ENCODE measurements at regions not wholly inside any gene's neighbourhood (a gene's known extent, or its start where the extent isn't known, plus 50 kb on each side); places are given as distances from the start of the nearest gene placed in this dataset.
"Not testable (repeated sequence)": the region's sequence is repeated elsewhere in the genome, so short reads cannot be mapped to it uniquely, and the experiment has no call there.

- H3K9me3 Mint-ChIP-seq = peaks cover 0 to 6% (median 2%) of the 10 kb centered on the region in 7 donors
Observed at GRCh38 chr11:97772705-97773104, 1248.0 kb upstream of the CNTN5 start.

GRCh38 chr11:97784388-97784787 lies 1236.4 kb upstream of the CNTN5 start:
- H3K27me3 ChIP-seq (ENCODE audit: control insufficient read depth in 2 of 2, insufficient read depth in 2 of 2, low read length in 2 of 2); H3K4me3 ChIP-seq (replicated peaks in 1 of 3; ENCODE audit: low read depth in 2 of 3, low read length in 3 of 3); H2AFZ ChIP-seq (ENCODE audit: insufficient read depth, low read depth, low read length, poor library complexity, severe bottlenecking); H3K79me2 ChIP-seq (ENCODE audit: insufficient read depth, low read length); H3K27ac Mint-ChIP-seq; DNase-seq; H3K4me1 Mint-ChIP-seq; H3K27me3 Mint-ChIP-seq (ENCODE audit: low read depth in 3 of 3); H3K36me3 ChIP-seq (replicated peaks in 1 of 2; ENCODE audit: control insufficient read depth in 1 of 2, insufficient read depth in 2 of 2, low read length in 2 of 2); H3K27ac ChIP-seq (ENCODE audit: low read depth in 1 of 2, low read length in 2 of 2); H3K36me3 Mint-ChIP-seq; H3K4me2 ChIP-seq (replicated peaks; ENCODE audit: extremely low read depth, low read length, poor library complexity, severe bottlenecking); H4K20me1 ChIP-seq (ENCODE audit: insufficient read depth, low read length); intact Hi-C loops (cut with micrococcal nuclease); H3K9ac ChIP-seq (ENCODE audit: insufficient read depth, low read length, poor library complexity, severe bottlenecking); H3K4me1 ChIP-seq (ENCODE audit: control insufficient read depth in 1 of 2, insufficient read depth in 2 of 2, low read length in 2 of 2); H3K4me3 Mint-ChIP-seq: not testable (repeated sequence)
- 100% methylated on average over 1 of the region's 4 CpGs for WGBS (ENCODE audit: insufficient coverage)
- peaks cover 8 to 29% (median 22%) of the 10 kb centered on the region in 7 donors for H3K9me3 Mint-ChIP-seq
- peaks cover 18 to 21% of the 10 kb centered on the region in 2 donors for H3K9me3 ChIP-seq (replicated peaks in 1 of 2; ENCODE audit: control insufficient read depth in 1 of 2, insufficient read depth in 1 of 2, low read length in 2 of 2)

More at GRCh38 chr11:97772705-97773104, 1248.0 kb upstream of the CNTN5 start:
- Histone ChIP-seq H3K4me2 (replicated peaks; ENCODE audit: extremely low read depth, low read length, poor library complexity, severe bottlenecking) (no peak overlapping the region), H3K27ac (ENCODE audit: low read depth in 1 of 2, low read length in 2 of 2) (no peak overlapping the region), H3K27me3 (ENCODE audit: control insufficient read depth in 2 of 2, insufficient read depth in 2 of 2, low read length in 2 of 2) (no peaks in the 10 kb centered on the region), H3K79me2 (ENCODE audit: insufficient read depth, low read length) (no peaks in the 10 kb centered on the region), H3K36me3 (replicated peaks in 1 of 2; ENCODE audit: control insufficient read depth in 1 of 2, insufficient read depth in 2 of 2, low read length in 2 of 2) (no peaks in the 10 kb centered on the region), H3K4me3 (replicated peaks in 1 of 3; ENCODE audit: low read depth in 2 of 3, low read length in 3 of 3) (no peak overlapping the region), H3K9ac (ENCODE audit: insufficient read depth, low read length, poor library complexity, severe bottlenecking) (no peak overlapping the region), H3K4me1 (ENCODE audit: control insufficient read depth in 1 of 2, insufficient read depth in 2 of 2, low read length in 2 of 2) (no peaks in the 10 kb centered on the region), H2AFZ (ENCODE audit: insufficient read depth, low read depth, low read length, poor library complexity, severe bottlenecking) (no peak overlapping the region), H4K20me1 (ENCODE audit: insufficient read depth, low read length) (no peaks in the 10 kb centered on the region), H3K9me3 (replicated peaks in 1 of 2; ENCODE audit: control insufficient read depth in 1 of 2, insufficient read depth in 1 of 2, low read length in 2 of 2) (peaks cover 3 to 12% of the 10 kb centered on the region in 2 donors)
- Mint-ChIP-seq H3K27ac (no peak overlapping the region), H3K36me3 (no peaks in the 10 kb centered on the region), H3K4me1 (no peaks in the 10 kb centered on the region), H3K4me3 (no peak overlapping the region), H3K27me3 (ENCODE audit: low read depth in 3 of 3) (no peaks in the 10 kb centered on the region)
- DNase-seq = no peak
- no CpG with 5 or more reads among the region's 5 CpGs for WGBS (ENCODE audit: insufficient coverage)
- intact Hi-C loops (cut with micrococcal nuclease) = no loop called here
- no peak for TF ChIP-seq CTCF (IDR thresholded peaks at IDR 0.05)

All from CD14-positive monocyte (primary cell).